ENCODE measurements at regions not wholly inside any gene's neighbourhood (a gene's known extent, or its start where the extent isn't known, plus 50 kb on each side); places are given as distances from the start of the nearest gene placed in this dataset.

GRCh38 chr1:96515430-96515829 lies 206.2 kb upstream of the PTBP2 start:
- TF ChIP-seq, protein P1, sequence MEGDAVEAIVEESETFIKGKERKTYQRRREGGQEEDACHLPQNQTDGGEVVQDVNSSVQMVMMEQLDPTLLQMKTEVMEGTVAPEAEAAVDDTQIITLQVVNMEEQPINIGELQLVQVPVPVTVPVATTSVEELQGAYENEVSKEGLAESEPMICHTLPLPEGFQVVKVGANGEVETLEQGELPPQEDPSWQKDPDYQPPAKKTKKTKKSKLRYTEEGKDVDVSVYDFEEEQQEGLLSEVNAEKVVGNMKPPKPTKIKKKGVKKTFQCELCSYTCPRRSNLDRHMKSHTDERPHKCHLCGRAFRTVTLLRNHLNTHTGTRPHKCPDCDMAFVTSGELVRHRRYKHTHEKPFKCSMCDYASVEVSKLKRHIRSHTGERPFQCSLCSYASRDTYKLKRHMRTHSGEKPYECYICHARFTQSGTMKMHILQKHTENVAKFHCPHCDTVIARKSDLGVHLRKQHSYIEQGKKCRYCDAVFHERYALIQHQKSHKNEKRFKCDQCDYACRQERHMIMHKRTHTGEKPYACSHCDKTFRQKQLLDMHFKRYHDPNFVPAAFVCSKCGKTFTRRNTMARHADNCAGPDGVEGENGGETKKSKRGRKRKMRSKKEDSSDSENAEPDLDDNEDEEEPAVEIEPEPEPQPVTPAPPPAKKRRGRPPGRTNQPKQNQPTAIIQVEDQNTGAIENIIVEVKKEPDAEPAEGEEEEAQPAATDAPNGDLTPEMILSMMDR (IDR thresholded peaks at IDR 0.05), result no peak
- TF ChIP-seq ZFX (IDR thresholded peaks at IDR 0.05; ENCODE audit: borderline replicate concordance), result no peak
